H1 (cell line): ENCODE measurements at regions not wholly inside any gene's neighbourhood (a gene's known extent, or its start where the extent isn't known, plus 50 kb on each side); places are given as distances from the start of the nearest gene placed in this dataset.

Source experiments
- CTCF ChIA-PET: fragments of 300-600 bp; sonication (Branson Sonifier 250); formaldehyde crosslinking; loops from one replicate; lab custom pipeline; 2021; ENCODE audit not compliant: partially characterized antibody; lab: Charles Lee
- POLR2A ChIA-PET: fragments of 300-600 bp; sonication (Branson Sonifier 250); formaldehyde crosslinking; loops from one replicate; lab custom pipeline; 2021; ENCODE audit warnings: inconsistent platforms; ENCODE audit not compliant: partially characterized antibody; lab: Charles Lee
- DNase-seq, 2 experiments: peaks; one replicate each; pipeline versions ENCODE4 v3.0.0 to v3.0.0-alpha.2; 2010 to 2022; ENCODE audit warnings: low spot score in 2 of 2, low read depth in 1 of 2, mixed read lengths in 1 of 2
- FAIRE-seq: peaks from 2 replicates; lab custom pipeline; 2011; peaks lifted over from hg19 to GRCh38; lab: Jason Lieb, UNC
- H2AFZ ChIP-seq: 2 replicates; pipeline ENCODE4 v1.8.1; 2012; ENCODE audit warnings: low read length, inconsistent platforms
- H2AK5ac ChIP-seq: 2 replicates; pipeline ENCODE4 v1.6.1; 2013; ENCODE audit warnings: low read depth, low read length
- H2BK120ac ChIP-seq: replicated peaks from 2 replicates; pipeline ENCODE3; 2013; ENCODE audit warnings: low read depth, low read length, inconsistent platforms
- H2BK12ac ChIP-seq: 2 replicates; pipeline ENCODE4 v1.6.1; 2013; ENCODE audit warnings: low read depth, low read length
- H2BK15ac ChIP-seq: 2 replicates; pipeline ENCODE4 v1.6.1; 2013; ENCODE audit warnings: low read length
- H2BK20ac ChIP-seq: 2 replicates; pipeline ENCODE4 v1.6.1; 2013; ENCODE audit warnings: low read length
- H2BK5ac ChIP-seq: 2 replicates; pipeline ENCODE4 v1.6.1; 2013; ENCODE audit warnings: low read depth, low read length
- H3K14ac ChIP-seq: 2 replicates; pipeline ENCODE4 v1.6.1; 2013; ENCODE audit warnings: inconsistent platforms; ENCODE audit not compliant: insufficient read length
- H3K18ac ChIP-seq: 2 replicates; pipeline ENCODE4 v1.6.1; 2013; ENCODE audit warnings: low read length; ENCODE audit errors: extremely low read depth
- H3K23ac ChIP-seq: 2 replicates; pipeline ENCODE4 v1.6.1; 2013; ENCODE audit warnings: inconsistent platforms; ENCODE audit not compliant: insufficient read length
- H3K23me2 ChIP-seq: 2 replicates; pipeline ENCODE4 v1.6.1; 2013; ENCODE audit warnings: low read depth, low read length
- H3K27ac ChIP-seq: 2 replicates; pipeline ENCODE4 v1.6.1; 2011; ENCODE audit warnings: low read depth, low read length, inconsistent platforms
- H3K27me3 ChIP-seq, 4 experiments: replicated peaks in 1 of 4; 1 replicate in 1 of 4; 2 replicates in 3 of 4; pipeline versions ENCODE4 v1.6.1 to v1.8.1; 2011 to 2013; ENCODE audit warnings: low read length in 3 of 4, mild to moderate bottlenecking in 3 of 4, inconsistent platforms in 2 of 4, mixed read lengths in 2 of 4, moderate library complexity in 1 of 4; ENCODE audit not compliant: control insufficient read depth in 3 of 4, insufficient read depth in 3 of 4; ENCODE audit errors: extremely low read depth in 1 of 4
- H3K36me3 ChIP-seq, 4 experiments: 2 replicates each; pipeline versions ENCODE4 v1.6.1 to v1.8.1; 2011 to 2013; ENCODE audit warnings: mild to moderate bottlenecking in 4 of 4, low read length in 3 of 4, moderate library complexity in 2 of 4, control low read depth in 1 of 4, inconsistent platforms in 1 of 4; ENCODE audit not compliant: insufficient read depth in 4 of 4, control insufficient read depth in 2 of 4
- H3K4ac ChIP-seq: replicated peaks from 2 replicates; pipeline ENCODE3; 2013; ENCODE audit warnings: low read length, low read depth, mixed read lengths, inconsistent platforms; ENCODE audit not compliant: insufficient read length
- H3K4me1 ChIP-seq, 4 experiments: replicated peaks in 1 of 4; 1 replicate in 1 of 4; 2 replicates in 3 of 4; pipeline versions ENCODE4 v1.6.1 to v1.8.1; 2011 to 2013; ENCODE audit warnings: low read length in 3 of 4, inconsistent platforms in 2 of 4, mixed read lengths in 1 of 4; ENCODE audit not compliant: insufficient read depth in 4 of 4, control insufficient read depth in 3 of 4
- H3K4me2 ChIP-seq, 2 experiments: 2 replicates each; pipeline versions ENCODE4 v1.6.1 to v1.8.1; 2011 to 2013; ENCODE audit warnings: low read depth in 2 of 2, low read length in 2 of 2, control low read depth in 1 of 2, inconsistent platforms in 1 of 2, mild to moderate bottlenecking in 1 of 2; ENCODE audit not compliant: insufficient read depth in 1 of 2
- H3K4me3 ChIP-seq, 4 experiments: fragments of 200-600, 300-600 bp in 1 of 4; sonication (generic), shearing (Covaris generic), sonication (Bioruptor Twin) in 1 of 4; 2 replicates each; pipeline versions ENCODE4 v1.5.1 to v1.8.1; 2011 to 2016; ENCODE audit warnings: low read length in 4 of 4, low read depth in 3 of 4, control low read depth in 2 of 4, inconsistent platforms in 2 of 4, mild to moderate bottlenecking in 2 of 4, mixed read lengths in 1 of 4, moderate library complexity in 1 of 4; ENCODE audit not compliant: insufficient read depth in 2 of 4; ENCODE audit errors: extremely low read depth in 1 of 4
- H3K56ac ChIP-seq: replicated peaks from 2 replicates; pipeline ENCODE3; 2013; ENCODE audit warnings: low read depth, mild to moderate bottlenecking, mixed read lengths, low read length, inconsistent platforms; ENCODE audit not compliant: insufficient read length
- H3K79me1 ChIP-seq: 2 replicates; pipeline ENCODE4 v1.6.1; 2013; ENCODE audit warnings: low read depth, low read length, control low read depth
- H3K79me2 ChIP-seq, 2 experiments: 2 replicates each; pipeline versions ENCODE4 v1.6.1 to v1.8.1; 2012 to 2013; ENCODE audit warnings: low read length in 2 of 2, mild to moderate bottlenecking in 2 of 2, inconsistent platforms in 1 of 2; ENCODE audit not compliant: insufficient read depth in 2 of 2, control insufficient read depth in 1 of 2
- H3K9ac ChIP-seq, 4 experiments: replicated peaks in 1 of 4; 1 replicate in 1 of 4; 2 replicates in 3 of 4; pipeline versions ENCODE4 v1.6.1 to v1.8.1; 2011 to 2013; ENCODE audit warnings: low read depth in 3 of 4, low read length in 3 of 4, control low read depth in 2 of 4, mild to moderate bottlenecking in 2 of 4, moderate library complexity in 2 of 4, inconsistent platforms in 1 of 4; ENCODE audit errors: extremely low read depth in 1 of 4
- H3K9me3 ChIP-seq, 2 experiments: 2 replicates each; pipeline versions ENCODE4 v1.6.1 to v1.8.1; 2012 to 2013; ENCODE audit warnings: mild to moderate bottlenecking in 2 of 2, moderate library complexity in 2 of 2, control low read depth in 1 of 2, inconsistent platforms in 1 of 2, low read depth in 1 of 2, low read length in 1 of 2, mixed read lengths in 1 of 2; ENCODE audit not compliant: insufficient read depth in 2 of 2
- H4K20me1 ChIP-seq, 2 experiments: replicated peaks in 1 of 2; 2 replicates each; pipeline versions ENCODE3 to v1.8.1; 2011 to 2013; ENCODE audit warnings: inconsistent platforms in 2 of 2, low read length in 2 of 2, mild to moderate bottlenecking in 1 of 2; ENCODE audit not compliant: insufficient read depth in 2 of 2, control insufficient read depth in 1 of 2
- H4K5ac ChIP-seq: 2 replicates; pipeline ENCODE4 v1.6.1; 2013; ENCODE audit warnings: low read length, low read depth, mixed read lengths, inconsistent platforms; ENCODE audit not compliant: insufficient read length
- H4K8ac ChIP-seq: 2 replicates; pipeline ENCODE4 v1.8.0; 2013; ENCODE audit warnings: mild to moderate bottlenecking, moderate library complexity, low read length, inconsistent platforms; ENCODE audit not compliant: insufficient read depth; ENCODE audit errors: extremely low read depth
- H4K91ac ChIP-seq: replicated peaks from 2 replicates; pipeline ENCODE3; 2013; ENCODE audit warnings: low read length, mixed read lengths, inconsistent platforms; ENCODE audit not compliant: insufficient read length
- CBX5 ChIP-seq: fragments of 300-800, 300-1000 bp; sonication (generic); IDR thresholded peaks from 2 replicates; pipeline ENCODE4 v1.7.1; 2016; ENCODE audit warnings: antibody characterized with exemption, low read length, low read depth
- CBX8 ChIP-seq: fragments of 300-800, 300-1000 bp; sonication (generic); IDR thresholded peaks from 2 replicates; pipeline ENCODE4 v1.7.1; 2016; ENCODE audit warnings: low read depth, low read length, borderline replicate concordance
- EP300 ChIP-seq, 2 experiments: IDR thresholded peaks; 1 replicate in 1 of 2; 2 replicates in 1 of 2; pipeline ENCODE4 v1.6.1; 2011 to 2012; ENCODE audit warnings: low read depth in 2 of 2, low read length in 2 of 2, mild to moderate bottlenecking in 2 of 2, borderline replicate concordance in 1 of 2, inconsistent platforms in 1 of 2, moderate library complexity in 1 of 2
- EZH2 ChIP-seq: fragments of 200-600 bp; sonication (generic); IDR thresholded peaks from 2 replicates; pipeline ENCODE4 v1.7.1; 2012; ENCODE audit warnings: low read depth, mild to moderate bottlenecking, moderate library complexity, low read length, inconsistent platforms; ENCODE audit not compliant: severe bottlenecking
- RAD21 ChIP-seq, 2 experiments: IDR thresholded peaks in 1 of 2; conservative IDR thresholded peaks in 1 of 2; 2 replicates each; pipeline ENCODE4 v1.6.1; 2011; ENCODE audit warnings: low read depth in 2 of 2, low read length in 2 of 2, improper control_type of control experiment in 1 of 2, inconsistent platforms in 1 of 2, mild to moderate bottlenecking in 1 of 2, moderate library complexity in 1 of 2
- WGBS, 2 experiments: shearing (Covaris generic) in 1 of 2; methylation state at CpG; one replicate each; pipeline versions ENCODE4 v1.1.6 to v1.1.7; 2013 to 2015; ENCODE audit warnings: low lambda C conversion rate in 2 of 2, mixed read lengths in 2 of 2, inconsistent platforms in 1 of 2, low coverage in 1 of 2, missing lambda C conversion rate in 1 of 2; ENCODE audit not compliant: insufficient replicate concordance in 2 of 2, insufficient coverage in 1 of 2, insufficient read length in 1 of 2; ENCODE audit errors: extremely low coverage in 1 of 2, missing lambda C conversion rate in 1 of 2; 5-methylcytosine and 5-hydroxymethylcytosine counted together
- TF ChIP-seq, protein P1 (sequence below): IDR thresholded peaks from 2 replicates; pipeline ENCODE4 v1.6.1; 2012; ENCODE audit warnings: low read length, inconsistent platforms
- TF ChIP-seq, protein P2 (sequence below), 3 experiments: IDR thresholded peaks; 1 replicate in 2 of 3; 2 replicates in 1 of 3; pipeline versions ENCODE4 v1.5.1 to v1.6.1; 2011; ENCODE audit warnings: low read length in 3 of 3, mild to moderate bottlenecking in 3 of 3, inconsistent platforms in 2 of 3, low read depth in 1 of 3, moderate library complexity in 1 of 3; ENCODE audit not compliant: insufficient read depth in 1 of 3; ENCODE audit errors: control extremely low read depth in 1 of 3

DNA sequence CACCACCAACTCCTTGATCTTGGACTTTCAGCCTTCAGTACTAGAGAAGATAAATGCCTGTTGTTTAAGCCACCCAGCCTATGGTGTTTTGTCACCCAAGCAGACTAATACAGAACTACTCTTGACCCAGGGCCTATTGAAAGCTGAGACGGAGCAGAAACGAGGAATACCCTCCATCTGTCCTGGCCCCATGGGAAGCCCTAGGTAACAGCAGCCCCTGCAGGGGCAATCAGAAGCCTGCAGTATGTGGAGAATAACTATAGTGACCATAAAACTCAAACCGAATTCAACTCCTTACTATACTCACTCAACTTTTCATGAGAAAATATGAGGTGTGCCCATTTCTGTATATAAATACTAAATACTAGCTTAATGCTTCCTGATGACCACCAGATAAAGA, 307.4 kb downstream of the NUAK1 start:
- Histone ChIP-seq H2AK5ac (no peak overlapping the region), H3K9me3 (no peaks in the 10 kb centered on the region), H3K79me1 (no peaks in the 10 kb centered on the region), H3K79me2 (no peaks in the 10 kb centered on the region), H3K4ac (no peak overlapping the region), H4K91ac (no peak overlapping the region), H3K4me3 (no peak overlapping the region), H3K14ac (no peak overlapping the region), H3K36me3 (no peaks in the 10 kb centered on the region), H3K18ac (no peak overlapping the region), H3K23ac (no peak overlapping the region), H2BK15ac (no peak overlapping the region), H2BK5ac (no peak overlapping the region), H4K5ac (no peak overlapping the region), H3K27me3 (no peaks in the 10 kb centered on the region), H2BK12ac (no peak overlapping the region), H4K20me1 (no peaks in the 10 kb centered on the region), H4K8ac (no peak overlapping the region), H3K27ac (no peak overlapping the region), H3K56ac (no peak overlapping the region), H3K4me2 (no peak overlapping the region), H3K4me1 (no peaks in the 10 kb centered on the region), H3K23me2 (no peaks in the 10 kb centered on the region), H3K9ac (no peak overlapping the region), H2BK120ac (no peak overlapping the region), H2BK20ac (no peak overlapping the region), H2AFZ (no peak overlapping the region)
- TF ChIP-seq, protein P1, sequence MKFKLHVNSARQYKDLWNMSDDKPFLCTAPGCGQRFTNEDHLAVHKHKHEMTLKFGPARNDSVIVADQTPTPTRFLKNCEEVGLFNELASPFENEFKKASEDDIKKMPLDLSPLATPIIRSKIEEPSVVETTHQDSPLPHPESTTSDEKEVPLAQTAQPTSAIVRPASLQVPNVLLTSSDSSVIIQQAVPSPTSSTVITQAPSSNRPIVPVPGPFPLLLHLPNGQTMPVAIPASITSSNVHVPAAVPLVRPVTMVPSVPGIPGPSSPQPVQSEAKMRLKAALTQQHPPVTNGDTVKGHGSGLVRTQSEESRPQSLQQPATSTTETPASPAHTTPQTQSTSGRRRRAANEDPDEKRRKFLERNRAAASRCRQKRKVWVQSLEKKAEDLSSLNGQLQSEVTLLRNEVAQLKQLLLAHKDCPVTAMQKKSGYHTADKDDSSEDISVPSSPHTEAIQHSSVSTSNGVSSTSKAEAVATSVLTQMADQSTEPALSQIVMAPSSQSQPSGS = no peak
- TF ChIP-seq CBX5 (no peak), RAD21 (IDR thresholded peaks at IDR 0.05 in 1 of 2, conservative IDR thresholded peaks at IDR 0.05 in 1 of 2; ENCODE audit: low read depth in 2 of 2, low read length in 2 of 2) (peak; percentile 77 to 83), EP300 (IDR thresholded peaks at IDR 0.05; ENCODE audit: borderline replicate concordance in 1 of 2, low read depth in 2 of 2, low read length in 2 of 2) (no peak), CBX8 (no peak), EZH2 (no peak)
- TF ChIP-seq, protein P2, sequence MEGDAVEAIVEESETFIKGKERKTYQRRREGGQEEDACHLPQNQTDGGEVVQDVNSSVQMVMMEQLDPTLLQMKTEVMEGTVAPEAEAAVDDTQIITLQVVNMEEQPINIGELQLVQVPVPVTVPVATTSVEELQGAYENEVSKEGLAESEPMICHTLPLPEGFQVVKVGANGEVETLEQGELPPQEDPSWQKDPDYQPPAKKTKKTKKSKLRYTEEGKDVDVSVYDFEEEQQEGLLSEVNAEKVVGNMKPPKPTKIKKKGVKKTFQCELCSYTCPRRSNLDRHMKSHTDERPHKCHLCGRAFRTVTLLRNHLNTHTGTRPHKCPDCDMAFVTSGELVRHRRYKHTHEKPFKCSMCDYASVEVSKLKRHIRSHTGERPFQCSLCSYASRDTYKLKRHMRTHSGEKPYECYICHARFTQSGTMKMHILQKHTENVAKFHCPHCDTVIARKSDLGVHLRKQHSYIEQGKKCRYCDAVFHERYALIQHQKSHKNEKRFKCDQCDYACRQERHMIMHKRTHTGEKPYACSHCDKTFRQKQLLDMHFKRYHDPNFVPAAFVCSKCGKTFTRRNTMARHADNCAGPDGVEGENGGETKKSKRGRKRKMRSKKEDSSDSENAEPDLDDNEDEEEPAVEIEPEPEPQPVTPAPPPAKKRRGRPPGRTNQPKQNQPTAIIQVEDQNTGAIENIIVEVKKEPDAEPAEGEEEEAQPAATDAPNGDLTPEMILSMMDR (IDR thresholded peaks at IDR 0.05; ENCODE audit: control extremely low read depth in 1 of 3, insufficient read depth in 1 of 3, low read depth in 1 of 3, low read length in 3 of 3) = peak; percentile 26 to 50 (median 46)
- FAIRE-seq = no peak
- ChIA-PET POLR2A (no interaction called here), CTCF (interaction anchor here (0.7 to 1.2 kb wide), 5 partner anchors 15 to 307 kb away, joined by 3 read pairs; no protein-coding TSS in a partner anchor)
- no peak for DNase-seq
- 80% methylated on average over 3 of the region's 3 CpGs; no CpG with 5 or more reads in 1 of the 2 experiments for WGBS, 2 experiments
